Cardiac fibroblast (primary cell): ENCODE measurements at regions not wholly inside any gene's neighbourhood (a gene's known extent, or its start where the extent isn't known, plus 50 kb on each side); places are given as distances from the start of the nearest gene placed in this dataset.

Source experiments
- DNase-seq, 2 donors: peaks; one replicate each; pipeline versions ENCODE4 v3.0.0 to v3.0.0-alpha.2; 2010; ENCODE audit warnings: low read depth in 2 of 2
- H3K4me3 ChIP-seq, 2 donors: replicated peaks in 1 of 2; 1 replicate in 1 of 2; 2 replicates in 1 of 2; pipeline ENCODE4 v1.5.1; 2011; ENCODE audit warnings: low read depth in 2 of 2, low read length in 2 of 2, mild to moderate bottlenecking in 2 of 2, moderate library complexity in 1 of 2
- CTCF ChIP-seq: IDR thresholded peaks from one replicate; pipeline ENCODE4 v1.5.1; 2011; ENCODE audit warnings: low read depth, mild to moderate bottlenecking, low read length, inconsistent platforms

DNA sequence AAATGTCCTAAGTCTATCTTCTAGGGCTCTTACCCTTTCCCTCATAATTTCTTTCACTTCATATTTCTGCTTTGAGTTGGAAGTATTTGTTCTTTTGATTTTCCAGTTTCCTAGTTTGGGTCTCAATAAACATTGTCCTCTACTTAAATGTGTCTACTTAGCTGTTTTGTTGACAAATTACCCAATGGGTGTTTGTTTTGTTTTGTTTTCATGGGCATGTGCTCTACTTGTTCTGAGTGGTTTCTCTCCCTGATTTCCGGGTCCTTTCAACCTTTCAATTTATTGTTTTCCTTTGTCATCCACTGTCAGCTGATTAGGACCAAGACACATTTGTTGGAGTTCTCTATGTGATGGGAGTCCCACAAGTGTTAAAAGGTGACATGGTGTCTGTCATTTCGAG lies 1181.4 kb downstream of the RPA4 start:
- DNase-seq = no peak
- no peak for TF ChIP-seq CTCF
- H3K4me3 ChIP-seq = no peak overlapping the region

DNA sequence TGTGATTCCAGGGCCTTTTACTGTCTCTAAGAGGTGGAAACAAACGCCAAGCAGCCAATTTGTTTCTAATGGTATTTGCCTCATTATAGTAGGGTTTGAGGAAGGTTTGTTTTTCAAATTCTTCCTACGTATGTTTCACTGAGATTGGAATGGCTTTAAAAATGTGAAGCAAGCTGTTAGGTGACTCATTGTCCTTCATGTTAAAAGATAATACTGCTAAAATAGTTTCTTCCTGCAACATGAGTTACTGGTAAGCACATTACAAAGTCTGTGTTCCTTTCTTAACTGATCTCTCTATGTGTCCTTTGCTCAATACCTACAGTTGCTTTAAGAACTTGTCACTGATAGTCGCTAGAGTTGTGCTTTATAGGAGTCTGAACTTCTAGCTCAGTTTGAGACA lies 1183.9 kb downstream of the RPA4 start:
- peak in 1 of 2 donors; percentile 1 for DNase-seq
- H3K4me3 ChIP-seq = no peak overlapping the region
- TF ChIP-seq CTCF = no peak

- no peak for TF ChIP-seq CTCF
- DNase-seq = no peak
- no peak overlapping the region for H3K4me3 ChIP-seq
These were observed 1184.4 kb downstream of the RPA4 start for GRCh38 chrX:98068024-98068580.

- H3K4me3 ChIP-seq = no peak overlapping the region
- no peak for TF ChIP-seq CTCF
- no peak for DNase-seq
These were observed 1187.6 kb downstream of the RPA4 start for GRCh38 chrX:98071331-98071730.

DNA sequence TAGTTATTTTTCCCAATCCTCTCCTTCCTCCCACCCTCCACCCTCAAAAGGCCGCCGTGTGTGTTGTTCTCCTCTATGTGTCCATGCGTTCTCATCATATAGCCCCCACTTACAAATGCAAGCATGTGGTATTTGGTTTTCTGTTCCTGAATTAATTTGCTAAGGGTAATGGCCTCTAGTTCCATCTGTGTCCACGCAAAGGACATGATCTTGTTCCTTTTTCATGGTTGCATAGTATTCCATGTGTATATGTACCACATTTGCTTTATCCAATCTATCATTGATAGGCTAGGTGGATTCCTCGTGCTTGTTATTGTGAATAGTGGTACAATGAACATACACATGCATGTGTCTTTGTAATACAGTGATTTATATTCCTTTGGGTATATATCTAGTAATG lies 1193.7 kb downstream of the RPA4 start:
- TF ChIP-seq CTCF = no peak
- H3K4me3 ChIP-seq = no peak overlapping the region
- DNase-seq = no peak

DNA sequence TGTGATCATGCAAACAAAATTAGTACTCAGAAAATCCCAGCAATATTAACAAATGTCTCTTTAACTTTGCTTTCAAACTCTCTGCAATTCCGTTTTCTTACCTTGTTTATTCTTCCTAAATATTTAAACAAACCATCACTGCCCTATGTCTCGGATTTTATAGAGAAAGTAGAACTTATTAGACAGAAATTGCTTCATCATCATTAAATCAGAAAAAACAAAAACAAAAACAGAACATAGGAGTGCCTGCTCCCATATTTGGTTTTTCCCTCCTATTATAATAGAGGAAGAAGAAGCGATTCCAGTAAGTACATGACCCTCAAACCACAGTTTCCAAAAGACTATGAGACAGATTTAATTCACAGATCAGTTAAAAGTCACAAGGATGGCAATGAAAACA lies 1228.0 kb downstream of the RPA4 start:
- no peak overlapping the region for H3K4me3 ChIP-seq

More for the DNA sequence above, 1228.0 kb downstream of the RPA4 start:
- no peak for TF ChIP-seq CTCF
- no peak for DNase-seq
